Parathyroid adenoma (tissue), 2 donors: ENCODE measurements at regions not wholly inside any gene's neighbourhood (a gene's known extent, or its start where the extent isn't known, plus 50 kb on each side); places are given as distances from the start of the nearest gene placed in this dataset.

Experiments used
- H2AFZ ChIP-seq: fragments of 300-600 bp; sonication (generic); one replicate; pipeline ENCODE4 v1.7.0; 2017; ENCODE audit warnings: antibody characterized with exemption, mild to moderate bottlenecking
- H3K27ac ChIP-seq: fragments of 300-600 bp; sonication (generic); one replicate; pipeline ENCODE4 v1.7.0; 2017
- H3K27me3 ChIP-seq: fragments of 300-600 bp; sonication (generic); one replicate; pipeline ENCODE4 v1.7.0; 2017; ENCODE audit warnings: low read length; ENCODE audit not compliant: control insufficient read depth, insufficient read depth
- H3K36me3 ChIP-seq: fragments of 300-600 bp; sonication (generic); one replicate; pipeline ENCODE4 v1.7.0; 2017; ENCODE audit warnings: low read length; ENCODE audit not compliant: control insufficient read depth, insufficient read depth
- H3K4me1 ChIP-seq: fragments of 300-600 bp; sonication (generic); one replicate; pipeline ENCODE4 v1.7.0; 2017; ENCODE audit warnings: control low read depth
- H3K4me2 ChIP-seq: fragments of 300-600 bp; sonication (generic); one replicate; pipeline ENCODE4 v1.7.0; 2017; ENCODE audit warnings: low read length
- H3K4me3 ChIP-seq: fragments of 300-600 bp; sonication (generic); one replicate; pipeline ENCODE4 v1.7.0; 2017; ENCODE audit warnings: low read depth, low read length
- H3K79me2 ChIP-seq: fragments of 300-600 bp; sonication (generic); one replicate; pipeline ENCODE4 v1.7.0; 2017; ENCODE audit warnings: control low read depth
- H3K9ac ChIP-seq: fragments of 300-600 bp; sonication (generic); one replicate; pipeline ENCODE4 v1.7.0; 2017; ENCODE audit warnings: mild to moderate bottlenecking
- H3K9me3 ChIP-seq: fragments of 300-600 bp; sonication (generic); one replicate; pipeline ENCODE4 v1.7.0; 2017; ENCODE audit warnings: low read length; ENCODE audit not compliant: control insufficient read depth
- TF ChIP-seq, protein P1 (sequence below): fragments of 300-600 bp; sonication (generic); IDR thresholded peaks from one replicate; pipeline ENCODE4 v1.7.0; 2017; ENCODE audit warnings: antibody characterized with exemption, mild to moderate bottlenecking
- donor health status: primary hyperparathyroidism.

DNA sequence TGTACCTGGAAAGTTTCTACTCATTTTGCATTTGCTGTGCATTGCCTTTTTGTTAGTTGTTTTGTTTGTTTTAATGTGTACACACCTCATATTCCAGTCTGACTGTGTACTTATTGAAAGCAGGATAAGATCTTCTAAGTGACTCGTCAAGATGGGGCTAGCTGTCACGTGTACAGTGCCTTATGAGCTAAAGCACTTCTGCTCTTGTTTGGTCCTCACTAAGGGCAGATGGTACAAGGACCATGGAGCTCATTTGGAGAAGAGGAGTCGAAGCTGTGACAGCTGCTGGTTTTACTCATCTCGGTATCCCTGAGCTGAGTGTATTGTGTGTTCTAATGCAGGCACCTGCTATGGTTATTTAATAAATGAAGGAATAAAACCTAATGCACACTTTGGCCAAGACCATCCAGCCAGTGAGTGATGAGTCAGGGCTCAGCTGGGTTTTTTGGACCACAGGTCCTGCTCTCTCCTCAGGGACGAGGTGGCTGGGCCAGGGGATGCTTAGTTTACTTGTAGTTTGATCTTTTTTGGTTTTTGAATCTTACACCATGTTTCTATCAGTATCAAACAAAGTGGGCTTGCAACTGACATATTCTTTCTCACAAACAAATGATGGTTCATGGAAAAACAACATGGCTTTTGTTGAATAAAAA, 152.5 kb upstream of the APCDD1 start:
- Histone ChIP-seq H3K79me2 (no peaks in the 10 kb centered on the region), H3K27me3 (no peaks in the 10 kb centered on the region), H2AFZ (no peak overlapping the region), H3K4me3 (no peak overlapping the region), H3K36me3 (no peaks in the 10 kb centered on the region), H3K9me3 (no peaks in the 10 kb centered on the region), H3K9ac (no peak overlapping the region), H3K4me1 (no peaks in the 10 kb centered on the region), H3K4me2 (no peak overlapping the region), H3K27ac (no peak overlapping the region)
- TF ChIP-seq, protein P1, sequence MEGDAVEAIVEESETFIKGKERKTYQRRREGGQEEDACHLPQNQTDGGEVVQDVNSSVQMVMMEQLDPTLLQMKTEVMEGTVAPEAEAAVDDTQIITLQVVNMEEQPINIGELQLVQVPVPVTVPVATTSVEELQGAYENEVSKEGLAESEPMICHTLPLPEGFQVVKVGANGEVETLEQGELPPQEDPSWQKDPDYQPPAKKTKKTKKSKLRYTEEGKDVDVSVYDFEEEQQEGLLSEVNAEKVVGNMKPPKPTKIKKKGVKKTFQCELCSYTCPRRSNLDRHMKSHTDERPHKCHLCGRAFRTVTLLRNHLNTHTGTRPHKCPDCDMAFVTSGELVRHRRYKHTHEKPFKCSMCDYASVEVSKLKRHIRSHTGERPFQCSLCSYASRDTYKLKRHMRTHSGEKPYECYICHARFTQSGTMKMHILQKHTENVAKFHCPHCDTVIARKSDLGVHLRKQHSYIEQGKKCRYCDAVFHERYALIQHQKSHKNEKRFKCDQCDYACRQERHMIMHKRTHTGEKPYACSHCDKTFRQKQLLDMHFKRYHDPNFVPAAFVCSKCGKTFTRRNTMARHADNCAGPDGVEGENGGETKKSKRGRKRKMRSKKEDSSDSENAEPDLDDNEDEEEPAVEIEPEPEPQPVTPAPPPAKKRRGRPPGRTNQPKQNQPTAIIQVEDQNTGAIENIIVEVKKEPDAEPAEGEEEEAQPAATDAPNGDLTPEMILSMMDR = no peak

DNA sequence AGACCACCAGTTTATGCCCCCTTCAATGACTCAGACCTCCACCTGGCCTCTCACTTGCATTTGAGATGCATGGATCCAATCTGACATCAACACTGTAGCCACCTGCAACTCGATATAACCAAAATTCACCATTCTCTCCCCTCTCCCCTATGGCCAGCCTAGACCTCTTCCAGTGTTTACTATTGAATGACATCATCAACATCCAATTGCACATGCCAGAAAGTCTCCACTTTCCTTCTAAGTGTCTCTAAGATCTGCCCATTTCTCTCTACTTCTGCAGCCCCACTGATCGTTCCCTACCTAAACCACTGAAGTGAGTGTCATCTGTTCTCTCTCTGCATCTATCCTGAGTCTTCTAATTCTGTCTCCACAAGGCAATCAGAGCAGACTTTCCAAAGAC, 151.3 kb upstream of the APCDD1 start:
- Histone ChIP-seq H3K9ac (no peak overlapping the region), H3K4me1 (no peaks in the 10 kb centered on the region), H3K9me3 (no peaks in the 10 kb centered on the region), H2AFZ (no peak overlapping the region), H3K27me3 (no peaks in the 10 kb centered on the region), H3K4me3 (no peak overlapping the region), H3K27ac (no peak overlapping the region), H3K4me2 (no peak overlapping the region), H3K79me2 (no peaks in the 10 kb centered on the region), H3K36me3 (no peaks in the 10 kb centered on the region)
- TF ChIP-seq, protein P1 = no peak

DNA sequence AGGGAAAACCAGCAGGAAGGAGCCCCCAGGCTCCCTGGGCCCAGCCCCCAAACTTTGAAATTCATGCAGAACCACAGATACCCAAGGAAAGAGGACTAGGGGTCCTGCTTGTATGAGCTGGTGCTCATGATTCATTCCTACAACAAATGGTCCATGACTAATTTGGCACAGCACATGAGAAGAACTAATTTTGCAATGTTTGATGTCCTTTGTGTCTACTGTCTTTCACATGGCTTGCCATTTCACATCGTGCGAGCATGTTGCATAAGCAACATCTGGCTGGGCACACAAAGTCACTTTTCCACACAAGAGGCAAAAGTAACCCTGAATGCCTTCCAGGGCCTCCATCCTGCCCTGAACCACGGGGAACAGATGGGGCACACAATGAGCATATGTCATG, 149.6 kb upstream of the APCDD1 start:
- no peaks in the 10 kb centered on the region for H3K4me1 ChIP-seq
- no peaks in the 10 kb centered on the region for H3K27me3 ChIP-seq
- H3K27ac ChIP-seq = no peak overlapping the region
- no peak overlapping the region for H2AFZ ChIP-seq
- H3K4me3 ChIP-seq = no peak overlapping the region
- no peak overlapping the region for H3K4me2 ChIP-seq
- H3K9me3 ChIP-seq = no peaks in the 10 kb centered on the region
- H3K36me3 ChIP-seq = no peaks in the 10 kb centered on the region
- H3K9ac ChIP-seq = no peak overlapping the region
- TF ChIP-seq, protein P1 = no peak
- H3K79me2 ChIP-seq = no peaks in the 10 kb centered on the region

DNA sequence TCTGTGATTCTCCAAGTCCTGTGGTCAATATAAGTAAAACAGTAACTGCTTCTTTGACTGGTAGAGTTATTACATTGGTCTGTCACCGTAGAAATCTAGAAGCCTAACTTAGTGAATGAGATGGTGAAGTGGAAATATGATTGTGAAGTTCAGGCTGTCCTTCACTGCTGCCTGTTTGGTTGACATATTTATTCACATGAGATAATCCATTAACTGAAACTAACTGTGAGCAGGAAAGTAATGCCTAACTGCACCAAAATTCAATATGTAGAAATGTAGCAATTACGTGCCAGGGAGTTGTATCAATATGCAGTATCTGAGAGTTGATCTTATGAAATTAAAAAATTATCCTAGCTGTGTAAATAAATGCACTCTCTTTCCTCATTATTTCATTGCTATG, 147.7 kb upstream of the APCDD1 start:
- H3K27me3 ChIP-seq = no peaks in the 10 kb centered on the region
- no peak overlapping the region for H3K4me2 ChIP-seq
- H3K9ac ChIP-seq = no peak overlapping the region
- H3K27ac ChIP-seq = no peak overlapping the region
- no peaks in the 10 kb centered on the region for H3K9me3 ChIP-seq
- H3K4me3 ChIP-seq = no peak overlapping the region
- H2AFZ ChIP-seq = no peak overlapping the region
- no peaks in the 10 kb centered on the region for H3K79me2 ChIP-seq
- no peaks in the 10 kb centered on the region for H3K4me1 ChIP-seq
- no peaks in the 10 kb centered on the region for H3K36me3 ChIP-seq
- TF ChIP-seq, protein P1 = no peak

DNA sequence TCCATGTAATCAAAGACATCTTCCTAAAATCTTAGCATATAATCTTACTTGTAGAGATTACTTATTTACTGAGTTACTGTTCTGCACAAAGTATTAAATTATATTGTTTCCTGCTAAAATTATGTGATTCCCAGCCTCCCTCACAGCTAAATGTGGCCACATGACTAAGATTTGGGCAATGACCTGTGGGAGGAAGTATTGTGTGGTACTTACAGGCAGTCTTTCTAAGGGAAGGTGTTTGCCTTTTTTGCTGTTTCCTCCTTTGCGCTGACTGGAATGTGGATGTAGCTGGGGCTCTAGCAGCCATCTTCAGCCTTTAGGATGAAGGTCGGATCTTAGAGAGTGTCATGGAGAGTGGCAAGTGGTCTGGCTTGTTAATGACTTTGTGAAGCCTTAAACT, 146.3 kb upstream of the APCDD1 start:
- Histone ChIP-seq H3K4me1 (no peaks in the 10 kb centered on the region), H3K4me2 (no peak overlapping the region), H3K79me2 (no peaks in the 10 kb centered on the region), H3K27me3 (no peaks in the 10 kb centered on the region), H3K9ac (no peak overlapping the region), H2AFZ (no peak overlapping the region), H3K36me3 (no peaks in the 10 kb centered on the region), H3K4me3 (no peak overlapping the region), H3K27ac (no peak overlapping the region), H3K9me3 (no peaks in the 10 kb centered on the region)
- TF ChIP-seq, protein P1 = no peak
